ENCODE measurements at regions not wholly inside any gene's neighbourhood (a gene's known extent, or its start where the extent isn't known, plus 50 kb on each side); places are given as distances from the start of the nearest gene placed in this dataset.
"Not testable (repeated sequence)": the region's sequence is repeated elsewhere in the genome, so short reads cannot be mapped to it uniquely, and the experiment has no call there.

DNA sequence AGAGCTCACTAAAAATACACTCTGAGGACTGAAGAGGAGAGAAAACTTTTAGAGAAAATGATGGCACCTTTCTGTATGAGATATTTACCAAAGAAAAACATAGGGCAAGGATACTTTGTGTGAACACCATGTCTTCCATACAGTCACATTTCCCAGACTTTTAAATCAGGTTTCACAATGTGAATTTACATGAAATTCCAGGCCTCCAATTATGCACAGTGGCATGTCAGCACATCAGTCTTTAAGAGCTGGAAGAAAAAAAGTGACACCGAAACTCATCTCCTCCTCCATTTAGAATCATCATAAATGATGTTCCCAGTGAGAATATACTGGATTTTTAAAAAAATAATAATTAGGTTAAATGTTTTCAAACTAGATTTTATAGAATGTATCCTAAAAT lies 232.2 kb upstream of the UBASH3B start:
- peaks cover 10% of the 10 kb centered on the region; the same call in 1 of the 2 replicates for H3K4me1 ChIP-seq (ENCODE audit: control insufficient read depth, insufficient read depth, low read length)
- no peak overlapping the region for H3K4me3 ChIP-seq (ENCODE audit: low read depth, low read length)
- no peaks in the 10 kb centered on the region for H3K27me3 ChIP-seq (ENCODE audit: control insufficient read depth, insufficient read depth, low read length)
- H3K9me3 ChIP-seq (ENCODE audit: control insufficient read depth, insufficient read depth, low read depth, low read length), result no peaks in the 10 kb centered on the region
- H3K9ac ChIP-seq (ENCODE audit: low read length), result no peak overlapping the region
- H3K36me3 ChIP-seq (ENCODE audit: control insufficient read depth, insufficient read depth, low read length), result no peaks in the 10 kb centered on the region
- no peak overlapping the region for H3K27ac ChIP-seq (ENCODE audit: low read depth, low read length)

DNA sequence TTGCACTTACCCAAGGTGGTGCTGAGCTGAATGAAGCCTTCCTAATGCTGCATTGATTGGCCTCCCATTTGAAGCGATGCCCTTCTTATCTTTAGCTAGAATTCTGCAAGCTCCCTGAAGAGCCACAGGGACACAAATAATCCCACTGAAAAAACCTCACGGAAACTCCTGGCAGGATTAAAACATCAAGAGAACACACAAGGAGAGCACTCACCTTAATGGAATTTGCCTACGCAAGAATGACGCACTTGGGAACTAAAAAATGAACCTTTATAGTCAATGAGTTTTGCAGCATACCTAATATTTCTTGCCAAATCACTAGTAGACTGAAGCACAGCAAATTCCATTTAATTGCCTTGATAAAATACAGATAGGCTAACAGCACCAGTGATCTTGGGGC lies 232.8 kb upstream of the UBASH3B start:
- H3K27ac ChIP-seq (ENCODE audit: low read depth, low read length), result no peak overlapping the region

DNA sequence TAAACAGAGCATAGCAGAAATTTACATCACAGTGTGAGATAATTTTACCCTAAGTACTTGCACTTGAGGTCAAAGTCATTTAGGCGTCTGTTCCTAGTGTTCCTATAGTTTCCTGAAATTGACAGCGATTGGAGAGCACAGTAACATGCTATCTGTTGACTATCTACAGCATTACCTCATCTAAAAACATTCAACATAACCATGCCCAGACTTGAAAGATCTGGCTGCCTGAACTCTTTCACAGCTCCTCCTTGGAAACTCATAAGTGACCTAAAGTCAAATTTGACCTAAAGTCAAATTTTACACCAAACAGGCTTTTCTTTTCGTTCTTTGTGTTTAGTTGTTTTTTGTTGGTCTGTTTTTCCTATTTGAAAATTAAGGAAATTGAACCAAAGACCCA lies 233.8 kb upstream of the UBASH3B start:
- no peaks in the 10 kb centered on the region for H3K27me3 ChIP-seq (ENCODE audit: control insufficient read depth, insufficient read depth, low read length)
- no peak overlapping the region for H3K4me3 ChIP-seq (ENCODE audit: low read depth, low read length)
- H3K27ac ChIP-seq (ENCODE audit: low read depth, low read length), result no peak overlapping the region
- no peak overlapping the region for H3K9ac ChIP-seq (ENCODE audit: low read length)
- H3K4me1 ChIP-seq (ENCODE audit: control insufficient read depth, insufficient read depth, low read length), result peaks cover 10% of the 10 kb centered on the region; the same call in 1 of the 2 replicates
- no peaks in the 10 kb centered on the region for H3K36me3 ChIP-seq (ENCODE audit: control insufficient read depth, insufficient read depth, low read length)
- no peaks in the 10 kb centered on the region for H3K9me3 ChIP-seq (ENCODE audit: control insufficient read depth, insufficient read depth, low read depth, low read length)

More for the DNA sequence above, 232.8 kb upstream of the UBASH3B start:
- H3K9ac ChIP-seq (ENCODE audit: low read length), result no peak overlapping the region
- no peak overlapping the region for H3K4me3 ChIP-seq (ENCODE audit: low read depth, low read length)
- no peaks in the 10 kb centered on the region for H3K36me3 ChIP-seq (ENCODE audit: control insufficient read depth, insufficient read depth, low read length)
- H3K4me1 ChIP-seq (ENCODE audit: control insufficient read depth, insufficient read depth, low read length), result peaks cover 10% of the 10 kb centered on the region; the same call in 1 of the 2 replicates
- no peaks in the 10 kb centered on the region for H3K27me3 ChIP-seq (ENCODE audit: control insufficient read depth, insufficient read depth, low read length)
- no peaks in the 10 kb centered on the region for H3K9me3 ChIP-seq (ENCODE audit: control insufficient read depth, insufficient read depth, low read depth, low read length)

DNA sequence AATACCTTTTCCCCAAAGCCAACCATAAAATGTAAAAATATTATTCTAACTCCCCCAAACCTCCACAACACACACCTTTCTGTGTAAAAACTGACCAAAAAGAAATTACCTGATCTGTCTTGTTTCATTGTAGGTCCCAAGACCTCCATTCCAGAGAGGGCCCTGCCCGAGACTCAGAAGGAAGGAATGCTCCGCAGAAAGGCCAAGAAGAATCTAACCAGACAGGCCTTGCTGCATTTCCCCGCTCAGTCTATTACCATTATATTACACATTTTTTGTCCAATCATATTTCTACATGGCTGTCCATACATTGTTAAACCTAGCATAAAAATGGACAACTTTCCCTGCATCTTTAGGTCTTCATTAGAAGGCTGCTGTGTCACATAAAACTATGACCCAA lies 237.5 kb upstream of the UBASH3B start:
- Histone ChIP-seq H3K4me3 (ENCODE audit: low read depth, low read length) (no peak overlapping the region), H3K27me3 (ENCODE audit: control insufficient read depth, insufficient read depth, low read length) (no peaks in the 10 kb centered on the region), H3K9ac (ENCODE audit: low read length) (no peak overlapping the region), H3K27ac (ENCODE audit: low read depth, low read length) (no peak overlapping the region), H3K4me1 (ENCODE audit: control insufficient read depth, insufficient read depth, low read length) (peaks cover 10% of the 10 kb centered on the region; the same call in 1 of the 2 replicates), H3K9me3 (ENCODE audit: control insufficient read depth, insufficient read depth, low read depth, low read length) (peaks cover 9% of the 10 kb centered on the region), H3K36me3 (ENCODE audit: control insufficient read depth, insufficient read depth, low read length) (no peaks in the 10 kb centered on the region)

DNA sequence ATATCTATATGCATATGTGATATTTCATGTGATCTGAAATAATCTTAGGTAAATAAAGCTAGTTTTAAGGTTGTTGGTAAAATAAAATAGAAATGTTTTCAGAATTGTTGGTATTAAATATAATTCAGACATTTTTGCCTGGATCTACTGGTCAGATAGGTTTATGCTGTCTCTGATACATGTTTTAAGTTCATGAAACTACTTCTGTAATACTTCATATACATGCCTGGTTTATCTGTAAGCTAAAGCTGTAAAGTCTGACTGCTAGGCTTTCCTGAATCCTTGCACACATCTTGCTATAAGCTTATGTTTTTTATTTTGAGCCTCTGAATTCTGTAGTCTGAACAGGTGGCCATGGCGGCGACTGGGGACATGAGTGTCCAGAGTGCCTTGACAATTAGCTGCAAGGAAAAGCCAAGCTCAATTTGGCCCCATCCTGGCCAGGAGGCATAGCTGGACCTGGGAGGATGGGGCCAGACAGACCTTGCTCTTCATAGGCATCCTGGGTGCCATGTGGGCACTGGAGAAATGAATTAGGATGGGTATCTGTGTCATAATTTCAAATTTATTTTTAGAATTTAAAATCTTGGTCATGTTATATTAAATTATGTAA lies 241.0 kb upstream of the UBASH3B start:
- H3K27me3 ChIP-seq (ENCODE audit: control insufficient read depth, insufficient read depth, low read length), result no peaks in the 10 kb centered on the region
- H3K4me3 ChIP-seq (ENCODE audit: low read depth, low read length), result no peak overlapping the region
- peaks cover 11% of the 10 kb centered on the region; the same call in 1 of the 2 replicates for H3K4me1 ChIP-seq (ENCODE audit: control insufficient read depth, insufficient read depth, low read length)
- no peak overlapping the region for H3K27ac ChIP-seq (ENCODE audit: low read depth, low read length)
- H3K9me3 ChIP-seq (ENCODE audit: control insufficient read depth, insufficient read depth, low read depth, low read length), result peaks cover 9% of the 10 kb centered on the region
- no peak overlapping the region for H3K9ac ChIP-seq (ENCODE audit: low read length)
- H3K36me3 ChIP-seq (ENCODE audit: control insufficient read depth, insufficient read depth, low read length), result no peaks in the 10 kb centered on the region

DNA sequence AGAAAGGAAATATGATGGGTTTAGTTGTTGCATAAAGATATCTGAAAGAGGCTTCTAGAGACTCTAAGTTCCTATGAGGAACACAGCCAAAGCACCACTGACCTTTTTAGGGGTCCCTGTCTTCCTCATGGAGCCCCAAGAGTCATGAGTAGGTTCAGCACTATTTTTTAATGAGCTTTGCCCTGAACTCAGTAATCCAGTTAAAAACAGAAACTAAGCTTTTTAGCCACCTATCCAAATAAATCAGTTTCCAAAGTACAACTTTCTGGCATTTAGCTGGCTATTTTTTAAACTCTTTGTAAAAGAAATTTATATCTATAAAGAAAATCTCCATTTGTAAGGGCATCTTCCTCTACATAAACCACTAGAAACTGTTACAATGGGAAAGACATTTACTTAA lies 241.8 kb upstream of the UBASH3B start:
- Histone ChIP-seq H3K9ac (ENCODE audit: low read length) (no peak overlapping the region), H3K9me3 (ENCODE audit: control insufficient read depth, insufficient read depth, low read depth, low read length) (peaks cover 9% of the 10 kb centered on the region), H3K36me3 (ENCODE audit: control insufficient read depth, insufficient read depth, low read length) (no peaks in the 10 kb centered on the region), H3K27ac (ENCODE audit: low read depth, low read length) (no peak overlapping the region), H3K4me3 (ENCODE audit: low read depth, low read length) (no peak overlapping the region), H3K4me1 (ENCODE audit: control insufficient read depth, insufficient read depth, low read length) (peaks cover 11% of the 10 kb centered on the region; the same call in 1 of the 2 replicates), H3K27me3 (ENCODE audit: control insufficient read depth, insufficient read depth, low read length) (no peaks in the 10 kb centered on the region)

DNA sequence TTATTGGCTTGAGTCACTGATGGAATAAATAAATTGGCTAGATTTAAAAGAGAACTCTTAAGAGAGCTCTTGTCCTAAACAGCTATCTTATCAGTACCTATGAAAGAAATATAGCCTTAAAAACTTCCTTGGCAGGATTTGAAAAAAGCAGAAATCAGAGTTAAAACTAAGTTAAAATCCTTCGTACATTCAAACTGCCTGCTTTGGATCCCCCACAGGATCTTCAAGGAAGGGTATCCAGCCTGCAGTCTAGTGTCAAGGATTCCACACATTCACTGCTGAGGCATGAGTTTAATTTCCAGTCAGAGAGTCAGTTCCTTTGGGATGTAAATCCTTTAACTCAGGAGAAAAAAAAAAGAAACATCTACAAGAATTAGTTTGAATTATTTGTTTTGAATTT lies 242.9 kb upstream of the UBASH3B start:
- H3K9me3 ChIP-seq (ENCODE audit: control insufficient read depth, insufficient read depth, low read depth, low read length), result peaks cover 9% of the 10 kb centered on the region
- H3K36me3 ChIP-seq (ENCODE audit: control insufficient read depth, insufficient read depth, low read length), result no peaks in the 10 kb centered on the region
- H3K9ac ChIP-seq (ENCODE audit: low read length), result no peak overlapping the region
- H3K4me3 ChIP-seq (ENCODE audit: low read depth, low read length), result no peak overlapping the region
- H3K4me1 ChIP-seq (ENCODE audit: control insufficient read depth, insufficient read depth, low read length), result peaks cover 11% of the 10 kb centered on the region; the same call in 1 of the 2 replicates
- no peak overlapping the region for H3K27ac ChIP-seq (ENCODE audit: low read depth, low read length)
- no peaks in the 10 kb centered on the region for H3K27me3 ChIP-seq (ENCODE audit: control insufficient read depth, insufficient read depth, low read length)

DNA sequence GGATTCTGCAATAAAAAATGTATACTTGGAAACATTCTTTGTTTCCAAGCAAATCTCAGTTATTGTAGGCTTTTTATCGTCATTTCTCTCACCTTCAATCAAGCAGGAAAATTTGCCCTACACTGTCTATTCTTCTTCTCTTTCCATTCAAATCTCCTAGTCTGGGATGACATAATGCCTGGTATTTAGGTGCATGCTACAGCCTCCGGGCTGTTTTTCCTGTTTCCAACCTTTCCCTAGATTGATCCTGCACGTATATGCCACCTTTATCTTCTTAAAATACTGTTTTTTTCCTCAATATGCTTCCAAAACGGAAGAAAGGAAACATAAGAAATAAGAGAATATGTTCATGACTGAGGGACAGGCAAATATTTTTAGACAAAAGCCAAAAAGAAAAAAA lies 249.1 kb upstream of the UBASH3B start:
- Histone ChIP-seq H3K36me3 (ENCODE audit: control insufficient read depth, insufficient read depth, low read length) (no peaks in the 10 kb centered on the region), H3K27me3 (ENCODE audit: control insufficient read depth, insufficient read depth, low read length) (no peaks in the 10 kb centered on the region), H3K4me1 (ENCODE audit: control insufficient read depth, insufficient read depth, low read length) (peaks cover 7% of the 10 kb centered on the region; the same call in 1 of the 2 replicates), H3K27ac (ENCODE audit: low read depth, low read length) (no peak overlapping the region), H3K9ac (ENCODE audit: low read length) (no peak overlapping the region), H3K4me3 (ENCODE audit: low read depth, low read length) (no peak overlapping the region), H3K9me3 (ENCODE audit: control insufficient read depth, insufficient read depth, low read depth, low read length) (no peaks in the 10 kb centered on the region)

DNA sequence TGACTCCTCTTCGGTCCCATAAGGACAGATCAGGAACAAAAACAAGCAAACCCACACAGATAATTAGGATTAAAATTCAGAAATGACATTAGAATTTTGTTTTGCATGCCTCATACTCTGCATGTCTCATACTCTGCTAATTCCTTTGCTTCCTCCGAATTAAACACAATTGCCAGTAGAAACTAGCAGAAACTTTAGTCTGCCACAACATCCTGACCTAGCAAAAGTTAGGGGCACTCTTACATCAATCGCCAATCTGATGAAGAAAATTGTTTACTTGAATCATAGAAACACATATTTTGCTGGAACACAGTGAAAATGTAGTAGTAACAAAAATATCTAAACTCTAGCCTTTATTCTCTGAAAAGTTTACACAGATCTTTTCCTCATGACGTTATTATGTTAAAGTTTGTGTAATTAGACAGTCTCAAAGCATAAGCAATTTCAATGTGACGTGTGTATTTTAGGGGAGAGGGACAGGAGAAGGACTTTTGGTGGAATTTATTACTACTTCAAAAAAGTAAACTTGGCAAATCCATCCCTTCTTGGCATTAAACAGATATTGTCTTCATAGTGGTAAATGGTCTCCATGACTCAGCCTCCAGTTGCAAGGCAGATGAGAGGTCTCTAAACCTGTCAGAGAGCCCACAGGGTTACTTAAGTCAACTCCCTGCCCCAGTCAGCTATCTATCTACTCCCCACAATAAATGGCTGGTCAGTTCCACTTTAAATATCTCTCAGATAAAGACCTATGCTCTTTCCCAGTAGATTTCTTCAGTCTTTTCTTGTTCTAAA lies 249.8 kb upstream of the UBASH3B start:
- Histone ChIP-seq H3K9ac (ENCODE audit: low read length) (no peak overlapping the region), H3K27ac (ENCODE audit: low read depth, low read length) (no peak overlapping the region), H3K4me3 (ENCODE audit: low read depth, low read length) (no peak overlapping the region), H3K36me3 (ENCODE audit: control insufficient read depth, insufficient read depth, low read length) (no peaks in the 10 kb centered on the region), H3K9me3 (ENCODE audit: control insufficient read depth, insufficient read depth, low read depth, low read length) (no peaks in the 10 kb centered on the region), H3K4me1 (ENCODE audit: control insufficient read depth, insufficient read depth, low read length) (peaks cover 1% of the 10 kb centered on the region; the same call in 1 of the 2 replicates), H3K27me3 (ENCODE audit: control insufficient read depth, insufficient read depth, low read length) (no peaks in the 10 kb centered on the region)

DNA sequence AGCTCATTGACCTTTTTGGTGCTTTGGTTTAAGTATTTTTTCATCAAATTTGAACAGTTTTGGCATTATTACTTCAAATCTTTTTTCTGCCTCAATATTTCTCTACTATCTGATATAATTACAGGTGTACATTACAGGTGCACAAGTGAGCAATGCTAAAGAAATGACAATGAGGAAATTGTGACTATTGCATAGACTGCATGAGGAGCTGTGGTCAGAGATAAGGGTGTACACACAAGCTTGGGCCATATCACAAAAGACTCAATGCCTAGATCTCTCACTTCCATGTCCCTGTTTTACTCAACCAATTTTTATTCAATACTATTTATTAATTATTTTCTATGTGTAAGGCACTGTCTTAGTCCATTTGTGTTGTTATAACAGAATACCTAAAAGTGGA lies 251.0 kb upstream of the UBASH3B start:
- Histone ChIP-seq H3K4me1 (ENCODE audit: control insufficient read depth, insufficient read depth, low read length) (no peaks in the 10 kb centered on the region), H3K27ac (ENCODE audit: low read depth, low read length) (no peak overlapping the region), H3K36me3 (ENCODE audit: control insufficient read depth, insufficient read depth, low read length) (no peaks in the 10 kb centered on the region), H3K4me3 (ENCODE audit: low read depth, low read length) (no peak overlapping the region), H3K27me3 (ENCODE audit: control insufficient read depth, insufficient read depth, low read length) (no peaks in the 10 kb centered on the region), H3K9ac (ENCODE audit: low read length) (no peak overlapping the region), H3K9me3 (ENCODE audit: control insufficient read depth, insufficient read depth, low read depth, low read length) (no peaks in the 10 kb centered on the region)

DNA sequence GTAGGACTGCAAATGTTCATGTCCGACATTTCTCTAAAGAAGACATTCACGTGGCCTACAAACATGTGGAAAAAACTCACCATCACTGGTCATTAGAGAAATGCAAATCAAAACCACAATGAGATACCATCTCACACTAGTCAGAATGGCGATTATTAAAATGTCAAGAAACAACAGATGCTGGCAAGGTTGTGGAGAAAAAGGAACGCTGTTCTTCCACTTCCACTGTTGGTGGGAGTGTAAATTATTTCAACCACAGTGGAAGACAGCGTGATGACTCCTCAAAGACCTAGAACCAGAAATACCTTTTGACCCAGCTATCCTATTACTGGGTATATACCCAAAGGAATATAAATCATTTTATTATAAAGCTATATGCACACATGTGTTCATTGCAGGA lies 253.9 kb upstream of the UBASH3B start:
- not testable (repeated sequence) for H3K27ac ChIP-seq (ENCODE audit: low read depth, low read length); H3K9me3 ChIP-seq (ENCODE audit: control insufficient read depth, insufficient read depth, low read depth, low read length); H3K9ac ChIP-seq (ENCODE audit: low read length); H3K4me1 ChIP-seq (ENCODE audit: control insufficient read depth, insufficient read depth, low read length); H3K36me3 ChIP-seq (ENCODE audit: control insufficient read depth, insufficient read depth, low read length); H3K27me3 ChIP-seq (ENCODE audit: control insufficient read depth, insufficient read depth, low read length); H3K4me3 ChIP-seq (ENCODE audit: low read depth, low read length)

Measured in HUES6 (cell line).